ENCODE measurements at regions not wholly inside any gene's neighbourhood (a gene's known extent, or its start where the extent isn't known, plus 50 kb on each side); places are given as distances from the start of the nearest gene placed in this dataset.

- TF ChIP-seq, protein P1, sequence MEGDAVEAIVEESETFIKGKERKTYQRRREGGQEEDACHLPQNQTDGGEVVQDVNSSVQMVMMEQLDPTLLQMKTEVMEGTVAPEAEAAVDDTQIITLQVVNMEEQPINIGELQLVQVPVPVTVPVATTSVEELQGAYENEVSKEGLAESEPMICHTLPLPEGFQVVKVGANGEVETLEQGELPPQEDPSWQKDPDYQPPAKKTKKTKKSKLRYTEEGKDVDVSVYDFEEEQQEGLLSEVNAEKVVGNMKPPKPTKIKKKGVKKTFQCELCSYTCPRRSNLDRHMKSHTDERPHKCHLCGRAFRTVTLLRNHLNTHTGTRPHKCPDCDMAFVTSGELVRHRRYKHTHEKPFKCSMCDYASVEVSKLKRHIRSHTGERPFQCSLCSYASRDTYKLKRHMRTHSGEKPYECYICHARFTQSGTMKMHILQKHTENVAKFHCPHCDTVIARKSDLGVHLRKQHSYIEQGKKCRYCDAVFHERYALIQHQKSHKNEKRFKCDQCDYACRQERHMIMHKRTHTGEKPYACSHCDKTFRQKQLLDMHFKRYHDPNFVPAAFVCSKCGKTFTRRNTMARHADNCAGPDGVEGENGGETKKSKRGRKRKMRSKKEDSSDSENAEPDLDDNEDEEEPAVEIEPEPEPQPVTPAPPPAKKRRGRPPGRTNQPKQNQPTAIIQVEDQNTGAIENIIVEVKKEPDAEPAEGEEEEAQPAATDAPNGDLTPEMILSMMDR (IDR thresholded peaks at IDR 0.05), result no peak
- TF ChIP-seq POLR2A (IDR thresholded peaks at IDR 0.05), result no peak
- TF ChIP-seq EP300 (IDR thresholded peaks at IDR 0.05), result no peak
Measured at GRCh38 chr14:88967299-88967698, 142.8 kb downstream of the TTC8 start.

All from ovary (tissue), 3 donors.